Bronchial epithelial cell (primary cell): ENCODE measurements at regions not wholly inside any gene's neighbourhood (a gene's known extent, or its start where the extent isn't known, plus 50 kb on each side); places are given as distances from the start of the nearest gene placed in this dataset.

Experiments
- DNase-seq: peaks from one replicate; pipeline ENCODE4 v3.0.0-alpha.2; 2010; ENCODE audit warnings: low read depth
- FAIRE-seq: peaks from 2 replicates; lab custom pipeline; 2011; peaks lifted over from hg19 to GRCh38; lab: Jason Lieb, UNC
- H3K27me3 ChIP-seq: 2 replicates; pipeline ENCODE4 v1.5.1; 2011; ENCODE audit warnings: low read length; ENCODE audit not compliant: control insufficient read depth, insufficient read depth
- H3K36me3 ChIP-seq: 2 replicates; pipeline ENCODE4 v1.5.1; 2011; ENCODE audit warnings: low read length; ENCODE audit not compliant: control insufficient read depth, insufficient read depth
- H3K4me3 ChIP-seq: 2 replicates; pipeline ENCODE4 v1.5.1; 2011; ENCODE audit warnings: mild to moderate bottlenecking, low read depth, low read length, control low read depth
- TF ChIP-seq, protein P1 (sequence below): IDR thresholded peaks from 2 replicates; pipeline ENCODE4 v1.5.1; 2011; ENCODE audit warnings: mild to moderate bottlenecking, moderate library complexity, low read length, control low read depth, inconsistent platforms; ENCODE audit not compliant: insufficient read depth, severe bottlenecking

DNA sequence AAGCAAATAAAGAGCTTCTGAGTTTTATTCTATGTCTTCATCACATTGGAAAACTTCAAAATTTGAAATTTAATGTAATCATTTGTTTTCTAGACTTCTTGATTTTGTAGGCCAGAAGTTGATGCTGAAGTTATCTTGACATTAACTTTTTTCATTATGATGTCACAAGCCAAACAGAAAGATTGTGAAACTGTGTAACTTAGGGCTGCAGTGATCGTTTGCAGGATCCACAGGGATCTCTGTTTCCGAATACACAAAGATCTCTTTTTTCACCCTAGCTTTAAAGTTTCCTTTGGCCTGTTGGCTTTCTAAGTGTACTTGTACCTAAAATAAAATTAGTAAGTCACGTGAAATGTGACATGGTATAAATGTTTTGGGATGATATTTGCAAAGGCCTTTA is 594.9 kb upstream of the CDH2 start:
- TF ChIP-seq, protein P1, sequence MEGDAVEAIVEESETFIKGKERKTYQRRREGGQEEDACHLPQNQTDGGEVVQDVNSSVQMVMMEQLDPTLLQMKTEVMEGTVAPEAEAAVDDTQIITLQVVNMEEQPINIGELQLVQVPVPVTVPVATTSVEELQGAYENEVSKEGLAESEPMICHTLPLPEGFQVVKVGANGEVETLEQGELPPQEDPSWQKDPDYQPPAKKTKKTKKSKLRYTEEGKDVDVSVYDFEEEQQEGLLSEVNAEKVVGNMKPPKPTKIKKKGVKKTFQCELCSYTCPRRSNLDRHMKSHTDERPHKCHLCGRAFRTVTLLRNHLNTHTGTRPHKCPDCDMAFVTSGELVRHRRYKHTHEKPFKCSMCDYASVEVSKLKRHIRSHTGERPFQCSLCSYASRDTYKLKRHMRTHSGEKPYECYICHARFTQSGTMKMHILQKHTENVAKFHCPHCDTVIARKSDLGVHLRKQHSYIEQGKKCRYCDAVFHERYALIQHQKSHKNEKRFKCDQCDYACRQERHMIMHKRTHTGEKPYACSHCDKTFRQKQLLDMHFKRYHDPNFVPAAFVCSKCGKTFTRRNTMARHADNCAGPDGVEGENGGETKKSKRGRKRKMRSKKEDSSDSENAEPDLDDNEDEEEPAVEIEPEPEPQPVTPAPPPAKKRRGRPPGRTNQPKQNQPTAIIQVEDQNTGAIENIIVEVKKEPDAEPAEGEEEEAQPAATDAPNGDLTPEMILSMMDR, result no peak

DNA sequence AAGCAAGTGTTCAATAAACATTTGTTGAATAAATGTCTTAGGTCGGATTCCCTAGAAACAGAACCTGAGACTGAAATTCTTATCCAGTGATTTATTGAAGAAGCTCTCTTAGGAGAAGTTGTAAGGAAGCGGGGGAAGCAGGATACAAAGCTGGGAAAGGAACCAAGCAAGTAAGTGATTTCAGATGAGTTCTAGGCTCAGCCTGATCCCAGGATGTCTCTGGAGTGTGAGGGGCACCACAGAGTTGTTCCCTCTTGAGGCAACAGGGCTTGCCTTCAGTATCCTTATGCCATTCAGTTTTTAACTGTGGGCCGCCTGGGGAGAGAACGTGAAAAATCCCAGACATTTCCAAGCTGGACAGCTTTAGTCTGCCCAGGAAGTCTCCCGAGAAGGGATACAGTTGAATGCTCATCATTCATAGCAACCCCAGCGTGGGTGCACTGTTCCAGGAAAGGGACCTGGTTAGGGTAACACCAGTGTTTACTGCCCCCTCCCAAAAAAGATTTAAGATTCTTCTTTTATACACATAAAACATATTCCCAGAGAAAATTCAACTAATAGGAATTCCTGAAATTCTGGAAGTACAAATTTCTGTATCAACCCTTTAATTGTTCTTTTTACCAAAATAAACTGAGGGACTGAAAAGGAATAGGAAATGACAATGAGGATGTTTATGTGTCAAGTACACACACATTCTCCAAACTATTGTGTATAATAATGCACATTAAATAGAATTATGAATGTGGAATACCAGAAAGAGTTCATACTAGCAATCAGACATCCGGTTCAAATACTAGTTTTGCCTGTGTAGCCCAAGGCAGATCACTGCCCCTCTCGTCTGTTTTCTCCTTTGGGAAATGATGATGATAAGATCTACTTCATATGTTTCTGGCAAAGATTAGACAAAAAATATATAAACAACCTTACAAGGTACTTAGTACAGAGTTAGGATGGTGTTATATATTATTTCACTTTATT is 592.1 kb upstream of the CDH2 start:
- H3K36me3 ChIP-seq, result no peaks in the 10 kb centered on the region
- TF ChIP-seq, protein P1, result no peak
- FAIRE-seq (no peak), DNase-seq (no peak)
- H3K27me3 ChIP-seq, result no peaks in the 10 kb centered on the region
- no peak overlapping the region for H3K4me3 ChIP-seq

More for the DNA sequence above, 594.9 kb upstream of the CDH2 start:
- H3K27me3 ChIP-seq, result no peaks in the 10 kb centered on the region
- FAIRE-seq (no peak), DNase-seq (no peak)
- H3K4me3 ChIP-seq, result no peak overlapping the region
- no peaks in the 10 kb centered on the region for H3K36me3 ChIP-seq

DNA sequence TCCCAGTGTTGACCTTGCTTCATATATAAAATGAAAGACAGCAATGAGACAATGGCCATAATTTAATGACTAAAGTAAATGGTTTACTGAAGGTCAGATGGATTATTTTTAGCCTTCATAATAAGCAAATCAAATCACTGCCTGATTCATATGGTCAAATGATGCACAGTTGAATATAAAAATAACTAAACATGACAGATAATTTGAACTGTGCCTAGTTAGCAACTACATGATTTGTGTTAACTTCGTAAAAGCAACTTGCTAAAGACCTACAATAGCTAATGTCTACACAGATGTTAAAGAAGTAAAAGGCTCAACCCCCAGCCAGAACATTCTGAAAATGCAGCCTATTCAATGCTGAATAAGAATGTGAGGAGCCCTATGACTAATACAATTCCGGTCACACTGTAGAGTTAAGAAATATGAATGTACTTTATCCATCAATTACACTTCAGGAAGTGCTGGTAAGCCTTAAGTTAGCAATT is 590.8 kb upstream of the CDH2 start:
- FAIRE-seq, result no peak

DNA sequence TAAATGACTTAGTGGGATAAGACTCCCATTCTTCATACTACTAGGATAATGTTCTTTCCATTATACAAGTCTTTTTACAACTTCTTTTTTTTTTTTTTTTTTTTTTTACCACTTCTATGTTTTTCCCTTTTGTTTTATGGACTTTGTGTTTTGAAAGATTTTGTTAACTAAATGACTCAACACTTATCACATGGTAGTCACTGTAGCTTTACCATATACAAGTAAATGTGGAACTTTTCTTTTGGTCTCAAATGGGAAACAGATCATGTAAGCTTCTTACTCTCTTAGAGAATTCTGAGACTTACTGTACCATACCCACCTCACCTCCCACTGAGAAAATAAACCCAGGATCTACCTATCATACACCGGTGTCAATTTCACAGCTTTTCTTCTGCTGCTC is 590.3 kb upstream of the CDH2 start:
- Histone ChIP-seq H3K27me3 (no peaks in the 10 kb centered on the region), H3K4me3 (no peak overlapping the region), H3K36me3 (no peaks in the 10 kb centered on the region)
- FAIRE-seq (no peak), DNase-seq (peak; percentile 42)
- TF ChIP-seq, protein P1, result no peak

More for the DNA sequence above, 590.8 kb upstream of the CDH2 start:
- DNase-seq, result peak; percentile 78
- TF ChIP-seq, protein P1, result no peak
- Histone ChIP-seq H3K4me3 (no peak overlapping the region), H3K36me3 (no peaks in the 10 kb centered on the region), H3K27me3 (no peaks in the 10 kb centered on the region)

DNA sequence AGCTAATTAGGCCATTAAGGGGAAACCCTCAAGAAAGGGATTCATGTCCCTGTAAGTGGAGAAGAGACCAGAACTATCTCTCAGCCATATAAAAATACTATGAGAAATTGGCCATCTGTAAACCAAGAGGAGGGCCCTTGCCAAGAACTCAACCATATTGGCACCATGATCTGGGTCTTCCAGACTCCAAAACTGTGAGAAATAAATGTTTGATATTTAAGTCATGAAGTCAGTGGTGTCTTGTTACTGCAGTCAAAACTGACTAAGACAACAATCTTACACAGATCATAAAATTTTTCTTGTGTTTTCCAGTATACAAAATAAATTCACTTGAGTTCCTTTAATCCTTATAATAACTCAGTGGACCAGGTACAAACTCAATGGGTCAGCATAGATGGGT is 589.8 kb upstream of the CDH2 start:
- Histone ChIP-seq H3K4me3 (no peak overlapping the region), H3K27me3 (no peaks in the 10 kb centered on the region), H3K36me3 (no peaks in the 10 kb centered on the region)
- DNase-seq, result no peak
- no peak for FAIRE-seq
- TF ChIP-seq, protein P1, result no peak

DNA sequence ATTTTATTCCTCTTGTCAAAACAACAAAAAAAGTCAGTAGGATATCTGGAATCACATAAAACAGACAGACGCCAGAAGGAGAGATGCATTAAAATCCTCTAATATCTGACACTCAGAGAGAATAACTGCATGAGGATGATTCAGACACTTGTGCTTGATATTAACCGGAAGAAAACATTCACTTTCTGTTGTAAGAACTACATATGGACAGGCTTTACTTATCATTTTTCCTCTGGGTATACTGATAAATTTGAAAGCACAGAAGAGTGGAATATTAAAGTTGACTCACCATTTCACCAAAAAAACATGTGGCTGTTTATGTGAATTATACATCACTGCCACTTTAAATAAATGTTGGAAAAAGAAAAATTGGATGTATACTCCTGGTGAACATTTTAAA is 589.1 kb upstream of the CDH2 start:
- Histone ChIP-seq H3K36me3 (no peaks in the 10 kb centered on the region), H3K27me3 (no peaks in the 10 kb centered on the region), H3K4me3 (no peak overlapping the region)
- TF ChIP-seq, protein P1, result no peak
- DNase-seq, result no peak
- no peak for FAIRE-seq
